GM21528 (cell line): ENCODE measurements at regions not wholly inside any gene's neighbourhood (a gene's known extent, or its start where the extent isn't known, plus 50 kb on each side); places are given as distances from the start of the nearest gene placed in this dataset.

Experiments
- ATAC-seq: cut with Tn5 transposase; IDR thresholded peaks from one replicate; pipeline ENCODE4 v1.9.1; 2021; ENCODE audit warnings: mild to moderate bottlenecking, moderate library complexity; ENCODE audit not compliant: unreplicated experiment, low FRiP score

DNA sequence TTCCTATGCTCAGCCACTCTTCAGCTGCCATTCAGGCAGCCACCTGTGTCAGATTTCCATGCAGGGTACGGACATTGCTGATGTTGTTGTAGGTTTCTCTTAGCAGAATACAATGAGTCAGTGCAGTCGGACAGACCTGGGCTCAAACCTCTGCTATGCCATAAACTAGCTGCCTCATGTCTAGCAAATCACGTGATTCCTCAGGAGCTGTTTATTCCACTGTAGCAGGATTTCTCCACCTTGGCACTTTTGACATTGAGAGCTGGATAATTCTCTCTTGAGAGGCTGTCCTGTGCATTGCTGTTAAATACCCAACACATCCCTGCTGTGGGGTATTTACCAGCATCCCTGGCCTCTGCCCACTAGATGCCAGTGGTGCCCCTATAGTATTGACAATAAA is 413.8 kb upstream of the CDH4 start:
- no peak for ATAC-seq

DNA sequence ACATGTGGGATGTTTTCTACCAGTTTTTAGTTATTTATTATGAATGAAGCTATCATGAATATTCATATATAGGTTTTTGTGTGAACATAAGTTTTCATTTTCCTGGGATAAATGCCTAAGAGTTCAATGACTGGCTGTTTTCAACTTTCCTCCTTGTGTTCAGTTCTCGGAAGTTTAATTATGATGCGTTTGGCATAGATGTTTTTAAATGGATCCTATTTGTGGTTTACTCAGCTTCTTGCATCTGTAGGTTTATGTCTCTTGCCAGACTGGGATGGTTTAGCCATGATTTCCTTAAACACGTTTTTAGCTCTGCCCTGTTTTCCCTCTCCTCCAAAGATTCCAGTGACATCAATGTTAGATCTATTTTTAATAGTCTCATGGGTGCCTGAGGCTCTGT is 411.1 kb upstream of the CDH4 start:
- ATAC-seq, result no peak

DNA sequence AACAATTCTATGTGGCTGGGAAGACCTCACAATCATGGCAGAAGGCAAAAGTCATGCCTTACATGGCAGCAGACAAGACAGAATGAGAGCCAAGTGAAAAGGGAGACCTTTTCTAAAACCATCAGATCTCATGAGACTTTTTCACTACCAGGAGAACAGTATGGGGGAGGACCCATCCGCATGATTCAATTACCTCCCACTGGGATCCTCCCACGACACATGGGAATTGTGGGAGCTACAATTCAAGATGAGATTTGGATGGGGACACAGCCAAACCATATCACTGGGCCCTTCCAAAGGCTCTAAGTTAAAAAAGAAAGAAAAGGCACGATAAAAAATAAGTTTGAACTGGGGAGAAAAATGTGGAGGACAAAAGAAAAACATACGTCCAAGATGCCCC is 406.9 kb upstream of the CDH4 start:
- ATAC-seq, result no peak

DNA sequence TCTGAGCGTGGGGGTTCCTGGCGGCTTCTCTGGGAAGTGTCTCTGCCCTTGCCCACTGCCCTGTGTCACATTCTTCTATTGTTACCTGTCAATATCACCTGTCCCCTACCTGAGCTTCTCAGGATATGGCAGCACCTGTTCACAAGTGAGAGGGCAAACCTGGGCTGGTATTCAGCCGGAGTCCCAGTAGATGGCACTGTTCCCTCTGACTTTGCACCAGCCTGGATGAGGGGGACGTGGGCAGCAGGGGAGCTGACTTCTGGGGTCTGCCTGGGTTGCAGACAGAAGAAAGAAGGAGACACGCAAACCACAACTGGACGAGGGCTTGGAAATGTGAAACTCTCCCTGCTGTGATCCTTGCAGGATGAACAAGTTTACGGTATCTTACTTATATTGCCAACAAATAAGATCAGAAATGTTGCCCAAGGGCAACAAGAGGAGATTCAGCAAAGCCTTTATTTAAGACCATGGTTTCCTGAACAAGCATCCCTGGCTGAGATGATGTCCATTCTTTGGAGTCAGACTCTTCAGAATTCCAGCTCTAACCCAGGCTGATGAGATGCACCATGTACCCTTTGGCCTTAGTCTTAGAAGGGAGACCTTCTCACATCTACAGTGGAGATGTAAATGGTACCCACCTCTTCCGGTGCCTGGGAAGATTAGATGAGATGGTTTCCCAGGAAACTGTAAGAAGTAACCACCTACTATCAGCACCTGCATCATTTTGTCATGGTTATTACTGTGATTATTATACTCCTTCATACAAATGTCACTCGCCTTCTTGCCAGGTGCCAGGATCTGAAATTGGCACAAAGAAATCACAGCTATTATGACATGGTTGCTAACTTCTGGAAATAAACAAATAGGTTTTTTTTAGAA is 400.0 kb upstream of the CDH4 start:
- ATAC-seq, result no peak

DNA sequence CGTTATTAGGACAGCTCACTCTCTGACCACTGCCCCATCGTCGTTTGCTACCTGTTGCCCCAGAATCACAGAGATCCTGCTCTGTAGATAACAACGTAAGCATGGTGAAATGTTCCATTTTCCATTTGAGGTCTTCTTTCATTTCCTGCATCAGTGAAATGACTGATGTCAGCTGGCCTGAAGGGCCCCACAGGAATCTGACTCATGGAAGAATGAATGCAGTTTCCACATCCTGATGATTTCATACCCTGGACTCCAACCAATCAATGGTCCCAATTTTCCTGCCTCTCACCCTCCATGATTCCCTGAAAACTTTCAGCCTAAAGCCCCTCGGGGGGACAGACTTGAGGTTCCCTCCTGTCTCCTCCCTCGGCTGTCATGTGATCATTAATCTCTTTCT is 394.4 kb upstream of the CDH4 start:
- no peak for ATAC-seq

DNA sequence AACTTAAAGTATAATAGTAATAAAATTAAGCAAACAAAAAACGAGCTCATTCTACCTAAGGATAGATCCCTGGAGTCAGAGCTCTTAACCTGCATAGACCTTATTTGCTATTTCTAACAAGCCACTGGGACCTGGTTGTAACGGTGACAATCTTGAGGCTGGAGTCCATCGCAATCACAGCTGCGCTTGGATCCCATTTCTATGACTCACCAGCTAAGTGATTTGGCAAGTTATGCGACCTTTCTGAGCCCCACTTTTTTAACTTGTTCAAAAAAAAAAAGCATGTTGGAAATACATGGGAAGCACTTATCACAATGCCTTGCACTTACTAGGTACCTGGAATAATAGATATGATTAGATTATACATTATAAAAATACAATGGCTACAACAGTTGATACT is 389.5 kb upstream of the CDH4 start:
- ATAC-seq, result no peak

DNA sequence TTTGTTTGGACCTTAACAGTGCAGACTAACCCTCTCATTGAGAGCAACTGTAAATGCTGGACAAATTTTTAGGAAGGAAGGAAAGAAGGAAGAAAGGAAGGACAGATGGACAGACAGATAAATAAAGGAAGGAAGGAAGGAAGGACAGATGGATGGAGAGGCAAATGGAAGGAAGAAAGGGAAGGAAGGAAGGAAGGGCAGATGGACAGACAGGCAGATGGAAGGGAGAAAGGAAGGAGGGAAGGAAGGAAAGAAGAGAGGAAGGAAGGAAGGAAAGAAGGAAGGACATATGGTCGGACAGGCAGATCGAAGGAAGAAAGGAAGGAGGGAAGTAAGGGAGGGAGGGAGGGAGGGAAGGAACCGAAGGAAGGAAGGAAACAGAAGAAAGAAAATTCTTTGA is 388.5 kb upstream of the CDH4 start:
- no peak for ATAC-seq

DNA sequence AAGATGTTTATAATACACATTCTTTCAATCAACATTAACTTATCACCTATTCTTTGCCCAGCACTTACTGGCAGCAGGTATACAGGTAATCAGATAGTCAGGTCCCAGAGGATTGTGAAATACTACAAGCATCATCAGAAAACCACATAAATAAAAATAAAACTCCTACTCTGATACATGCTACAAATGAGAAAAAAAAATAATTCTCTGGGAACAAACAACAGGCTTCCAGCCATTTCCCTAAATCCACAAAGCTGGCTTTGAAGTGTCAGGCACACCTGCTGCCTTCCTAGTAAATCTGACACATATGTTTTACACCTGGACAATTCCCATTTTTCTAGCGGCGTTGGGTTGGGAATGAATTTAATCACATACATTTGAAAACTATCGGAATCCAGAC is 384.5 kb upstream of the CDH4 start:
- no peak for ATAC-seq

DNA sequence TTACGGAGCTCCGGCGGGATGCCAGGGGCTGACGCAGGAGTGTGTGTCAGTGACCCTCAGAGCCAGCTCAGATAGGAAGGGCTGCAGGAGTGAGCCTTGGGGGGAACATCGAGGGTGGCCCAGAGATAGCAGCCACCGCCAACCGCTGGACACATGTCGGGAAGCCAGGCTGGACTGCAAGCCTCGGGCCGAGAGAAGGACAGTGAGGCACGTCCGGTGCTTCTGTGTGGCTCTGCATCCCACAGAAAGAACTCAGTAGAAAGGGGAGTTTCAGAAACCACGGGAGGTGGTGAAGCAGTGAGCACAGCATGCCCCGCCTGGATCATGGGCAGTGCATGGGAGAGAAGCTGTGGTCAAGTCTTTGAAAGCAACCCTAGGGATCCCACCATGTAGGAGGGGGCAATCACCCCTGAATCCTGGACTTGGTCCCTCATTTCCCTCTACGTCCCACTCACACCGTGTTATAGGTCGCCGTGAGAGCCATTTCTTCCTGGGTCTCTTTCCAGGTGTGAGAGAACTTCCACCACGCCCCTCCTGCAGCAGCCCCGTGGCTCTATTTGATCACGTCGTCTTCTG is 383.7 kb upstream of the CDH4 start:
- no peak for ATAC-seq

DNA sequence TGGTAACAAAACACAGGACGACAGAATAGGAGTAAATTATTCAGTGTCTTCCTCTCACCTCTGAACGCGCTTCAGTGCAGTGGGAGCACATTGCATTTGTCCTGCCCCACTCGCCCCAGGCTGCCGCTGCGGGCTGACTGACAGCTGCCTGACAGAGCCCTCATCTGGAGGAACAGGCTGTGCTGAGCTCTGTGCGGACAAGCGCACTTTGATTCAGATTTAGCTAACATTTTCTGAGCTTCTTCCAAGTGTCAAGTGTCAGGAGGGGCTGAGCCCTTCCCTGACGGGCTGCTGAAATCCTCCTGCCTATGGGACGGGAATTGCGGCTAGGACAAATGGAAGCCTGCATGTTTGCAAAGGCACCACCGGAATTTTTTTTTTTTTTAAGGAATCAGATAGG is 383.0 kb upstream of the CDH4 start:
- ATAC-seq, result no peak

DNA sequence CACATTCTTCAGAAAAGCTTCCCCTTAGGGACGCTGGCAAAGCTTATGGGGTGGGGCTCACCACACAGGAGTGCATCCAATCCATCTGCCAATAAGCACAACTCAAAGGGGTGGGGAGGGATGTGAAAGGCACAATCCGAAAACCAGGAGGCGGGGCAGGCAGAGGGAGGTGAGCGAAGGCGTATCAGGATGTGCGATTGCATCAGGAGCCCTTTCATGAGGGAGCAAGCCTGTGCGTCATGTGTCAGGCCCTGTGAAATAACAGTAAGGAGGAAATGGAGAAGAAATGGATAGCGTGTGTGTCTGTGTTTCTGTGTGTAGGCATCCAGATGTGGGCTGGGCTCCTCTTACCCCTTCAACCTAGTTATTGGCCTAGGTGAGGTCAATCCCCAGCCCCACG is 382.4 kb upstream of the CDH4 start:
- no peak for ATAC-seq

DNA sequence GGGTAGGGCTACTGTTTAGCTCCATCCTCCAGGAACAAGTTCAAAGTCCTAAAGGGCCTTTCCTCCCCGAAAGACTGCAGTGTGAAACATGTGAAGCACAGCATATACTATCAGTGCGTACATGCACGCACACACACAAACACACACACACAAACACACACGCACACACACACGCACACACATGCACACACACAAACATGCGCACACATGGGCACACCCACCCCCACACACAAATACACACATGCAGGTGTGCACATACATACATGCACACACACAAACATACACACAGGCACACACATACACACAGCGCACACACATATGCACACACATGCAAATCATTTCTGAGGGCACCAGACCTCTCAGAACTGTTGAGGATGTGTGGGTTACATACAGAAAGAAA is 382.0 kb upstream of the CDH4 start:
- ATAC-seq, result no peak

DNA sequence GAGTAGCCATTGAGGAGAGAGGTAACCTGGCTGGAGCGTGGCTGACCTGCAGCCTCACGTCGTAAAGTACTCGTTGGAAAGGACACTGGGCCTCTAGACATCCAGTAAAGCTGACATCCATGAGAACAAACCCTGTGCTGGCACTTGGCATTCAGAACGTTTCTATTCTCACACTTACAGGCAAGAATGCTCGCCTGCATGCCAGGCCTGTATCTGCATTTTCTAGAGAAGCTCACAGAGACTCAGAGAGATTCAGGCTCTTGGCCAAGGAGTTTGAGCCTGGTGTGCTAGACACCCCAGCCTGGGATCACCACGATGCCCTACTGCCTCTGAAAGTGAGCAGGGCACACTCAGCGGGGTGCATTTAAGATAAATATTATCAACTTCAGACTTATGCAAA is 379.8 kb upstream of the CDH4 start:
- no peak for ATAC-seq

DNA sequence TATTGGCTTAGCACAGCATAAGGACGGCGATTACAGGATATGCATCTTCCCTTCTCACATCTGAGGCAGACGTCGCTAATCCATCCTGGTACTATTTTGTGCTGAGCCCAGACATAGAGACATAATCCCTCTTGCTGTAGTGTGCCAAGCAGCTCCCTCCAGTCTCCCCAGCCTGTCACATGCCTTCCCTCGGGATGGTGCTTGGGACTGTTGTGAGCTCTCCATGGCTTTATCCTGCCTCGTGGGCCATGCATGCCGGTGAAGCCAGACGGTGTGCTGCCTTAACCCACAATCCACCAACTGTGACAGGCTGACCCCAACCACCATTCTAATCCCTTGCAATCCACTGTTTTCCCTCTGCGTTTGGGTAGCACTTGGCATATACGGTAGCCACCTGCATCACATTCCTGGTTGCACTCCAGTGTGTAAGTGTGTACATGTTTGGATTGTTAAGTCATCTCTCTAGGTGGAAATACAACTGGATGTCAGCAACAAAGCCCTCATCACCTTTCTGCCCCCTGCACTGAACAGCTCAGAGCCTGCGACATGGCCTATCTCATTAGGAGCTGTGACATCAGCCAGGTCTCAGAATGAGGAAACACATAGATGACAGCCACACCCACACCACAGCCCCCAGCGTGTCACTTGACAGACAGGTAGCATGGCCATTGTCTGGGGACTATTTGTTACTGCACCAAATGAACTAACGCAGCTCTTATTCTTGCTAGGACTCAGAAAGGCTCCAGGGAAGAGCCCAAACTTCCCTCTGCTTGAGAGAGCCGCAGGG is 374.8 kb upstream of the CDH4 start:
- ATAC-seq, result no peak

DNA sequence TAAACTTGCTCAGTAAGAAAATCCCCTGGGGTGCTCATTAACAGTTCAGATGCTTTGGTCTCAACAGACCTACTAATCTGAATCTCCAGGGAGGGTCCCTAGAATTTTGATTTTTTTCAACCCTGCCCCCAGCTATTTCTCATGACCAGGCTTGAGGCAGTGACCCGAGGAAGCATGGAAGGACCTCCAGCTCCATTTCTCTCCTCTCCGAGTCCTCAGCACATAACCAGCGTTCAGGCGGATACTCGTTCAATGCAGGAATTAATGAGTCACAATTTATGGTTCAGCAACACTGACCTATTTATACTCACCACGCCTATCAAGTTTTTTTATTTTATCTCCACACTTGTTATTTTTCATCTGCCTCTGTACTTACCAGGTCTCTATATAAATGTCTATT is 369.2 kb upstream of the CDH4 start:
- no peak for ATAC-seq

DNA sequence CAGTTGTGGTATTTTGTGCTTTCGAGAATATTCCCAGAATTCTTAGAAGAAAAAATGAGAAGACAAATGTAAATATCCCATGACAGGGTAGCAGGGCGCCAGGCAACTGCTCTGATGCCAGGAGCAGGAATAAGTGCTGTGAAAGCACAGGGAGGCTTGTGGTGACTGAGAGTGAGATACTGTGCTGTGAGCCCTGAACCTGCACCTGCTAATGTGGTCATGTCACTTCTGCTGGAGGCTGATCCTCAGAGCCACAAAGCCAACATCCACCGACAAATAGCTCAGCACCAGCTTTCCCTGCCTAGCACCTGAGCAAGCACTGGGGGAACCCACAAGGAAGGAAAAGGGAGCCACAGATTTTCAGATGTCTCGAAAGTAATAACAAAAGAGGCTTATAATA is 368.6 kb upstream of the CDH4 start:
- ATAC-seq, result no peak

DNA sequence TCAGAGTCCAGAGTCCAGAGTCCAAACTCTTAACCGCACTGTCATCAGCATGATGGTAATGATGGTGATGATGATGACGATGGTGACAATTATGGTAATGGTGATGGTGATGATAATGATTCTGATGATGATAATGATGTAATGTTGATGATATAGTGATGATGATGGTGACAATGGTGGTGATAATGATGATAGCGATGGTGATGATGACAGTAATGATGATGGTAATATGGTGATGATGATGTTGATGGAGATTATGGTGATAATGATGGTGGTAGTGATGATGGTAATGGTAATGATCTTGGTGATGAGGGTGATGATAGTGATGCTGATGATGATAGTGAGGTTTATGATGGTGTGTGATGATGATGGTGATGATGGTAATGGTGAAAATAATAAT is 367.8 kb upstream of the CDH4 start:
- ATAC-seq, result no peak

DNA sequence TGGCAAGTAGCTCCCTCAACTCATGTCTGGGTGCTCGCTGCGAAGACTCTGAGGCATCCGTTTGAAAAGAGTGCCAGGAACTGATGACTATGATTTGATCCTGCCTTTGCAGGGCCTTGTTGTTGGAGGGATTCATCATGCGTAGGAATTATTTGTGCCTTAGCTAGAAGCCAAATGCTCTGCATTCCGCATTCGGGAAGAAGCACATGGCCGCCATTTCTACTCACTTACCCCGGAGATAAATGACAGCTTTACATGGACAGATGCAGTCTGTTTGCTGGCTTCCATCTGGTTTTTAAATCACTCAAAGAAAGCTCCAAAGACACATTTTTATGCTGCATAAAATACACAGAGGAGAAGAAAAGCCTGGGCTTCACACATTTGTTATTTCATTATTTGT is 363.3 kb upstream of the CDH4 start:
- ATAC-seq, result no peak

DNA sequence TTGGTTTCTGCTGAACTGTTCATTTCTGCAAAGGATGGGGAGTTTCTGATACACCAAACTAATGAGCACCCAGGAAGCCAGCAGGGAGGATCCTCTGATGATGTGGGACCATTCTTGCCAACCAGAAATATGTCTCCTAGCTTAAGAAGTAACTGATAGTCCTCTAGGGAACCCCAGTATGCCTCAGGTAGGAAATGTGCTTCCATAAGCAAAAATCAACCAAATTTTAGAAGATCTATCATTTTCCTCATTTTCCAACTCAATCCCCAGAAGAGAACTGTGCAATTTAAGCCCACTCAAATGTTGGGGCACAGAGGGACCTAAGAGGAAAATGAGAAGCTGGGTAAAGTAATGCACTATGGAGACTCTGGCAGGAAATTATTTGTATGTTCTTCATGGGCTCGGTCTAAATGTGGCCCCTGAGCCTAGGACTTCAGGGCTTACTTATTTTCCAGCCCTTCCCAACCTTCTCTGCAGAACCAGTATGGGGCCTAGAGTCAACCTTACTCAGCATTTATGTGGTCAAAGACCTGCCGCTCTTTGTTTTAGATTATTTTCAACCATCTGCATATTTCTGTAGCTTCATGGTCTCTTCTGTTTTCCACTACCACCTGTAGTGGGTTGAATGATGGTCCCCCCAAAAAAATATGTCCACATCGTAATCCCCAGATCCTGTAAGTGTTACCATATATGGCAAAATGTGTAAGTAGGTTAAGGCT is 359.8 kb upstream of the CDH4 start:
- ATAC-seq, result no peak

DNA sequence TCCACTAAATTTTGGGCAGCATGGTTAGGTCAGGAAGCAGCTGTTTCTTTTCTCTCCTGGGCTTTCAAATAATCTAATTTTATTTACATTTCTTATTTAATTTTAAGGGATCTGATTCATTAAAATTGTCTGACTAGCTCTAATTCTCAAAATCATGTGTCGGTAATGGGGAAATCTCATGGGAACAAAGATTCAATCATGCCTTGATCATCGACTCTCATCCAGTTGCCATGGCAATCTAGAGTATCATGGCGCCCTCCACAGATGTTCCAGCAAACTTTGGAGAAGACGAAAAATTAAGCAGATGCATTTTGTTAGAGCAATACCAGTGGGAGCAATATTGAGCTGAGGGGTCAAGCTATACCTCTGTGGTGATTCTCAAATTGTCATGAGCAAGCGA is 358.0 kb upstream of the CDH4 start:
- ATAC-seq, result no peak
